HG02973 (cell line): ENCODE measurements at regions not wholly inside any gene's neighbourhood (a gene's known extent, or its start where the extent isn't known, plus 50 kb on each side); places are given as distances from the start of the nearest gene placed in this dataset.

ENCODE experiments used
- ATAC-seq: cut with Tn5 transposase; IDR thresholded peaks from one replicate; pipeline ENCODE4 v1.9.1; 2021; ENCODE audit warnings: moderate library complexity; ENCODE audit not compliant: unreplicated experiment

DNA sequence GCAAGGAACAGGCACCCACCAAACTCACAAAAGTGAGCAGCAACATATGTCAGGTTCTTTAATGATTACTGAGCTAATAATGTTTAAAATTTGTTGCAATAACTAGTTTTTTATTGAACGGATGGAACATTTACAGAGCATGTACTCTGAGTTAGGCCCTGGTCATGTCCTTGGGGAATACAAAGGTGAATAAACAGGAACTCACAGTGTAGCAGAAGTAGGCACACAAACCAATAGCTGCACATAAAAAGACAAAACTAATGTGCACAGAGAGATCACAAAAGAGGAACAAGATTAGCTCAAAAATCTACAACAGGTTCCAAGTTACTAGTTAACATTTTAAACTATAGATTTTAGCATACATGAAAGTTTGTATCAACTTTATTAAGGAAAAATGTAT is 505.3 kb upstream of the PPP2R3A start:
- no peak for ATAC-seq

DNA sequence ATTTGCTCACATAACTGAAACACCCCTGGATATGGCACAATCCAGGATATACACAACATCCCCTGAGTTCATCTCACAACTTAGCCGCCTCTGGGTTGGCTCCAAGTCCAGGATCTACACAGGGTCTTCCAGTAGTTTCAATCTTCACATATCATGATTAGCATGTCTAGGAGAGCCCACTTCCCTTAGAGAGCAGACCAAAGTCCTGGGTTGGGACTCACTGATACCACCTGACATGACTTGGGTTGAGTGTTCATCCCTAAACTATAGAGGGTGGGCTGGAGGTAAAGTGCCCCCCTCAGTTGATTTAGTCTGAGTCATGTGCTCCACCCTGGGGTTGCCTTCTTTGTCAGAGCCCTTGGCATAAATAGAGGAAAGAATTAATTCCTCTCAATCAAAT is 493.6 kb upstream of the PPP2R3A start:
- no peak for ATAC-seq

DNA sequence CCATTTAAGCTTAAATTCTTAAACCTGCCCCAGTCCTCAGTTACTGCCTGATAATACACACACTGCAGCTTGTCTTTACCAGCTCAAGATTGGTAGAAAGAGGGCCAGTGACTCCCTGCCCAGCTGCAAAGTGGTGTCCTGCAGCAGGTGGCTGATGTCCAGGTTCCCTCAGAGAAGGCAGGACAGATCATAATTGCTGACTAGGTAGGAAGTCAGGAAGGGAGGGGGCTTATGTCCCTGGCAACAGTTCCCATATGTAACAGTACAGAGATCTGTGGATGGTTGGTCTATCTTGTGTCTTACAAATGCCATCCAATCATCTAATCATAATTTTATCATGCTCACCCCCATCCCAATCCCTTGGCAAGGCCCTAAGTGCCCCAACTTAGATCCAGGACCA is 492.1 kb upstream of the PPP2R3A start:
- ATAC-seq = no peak

DNA sequence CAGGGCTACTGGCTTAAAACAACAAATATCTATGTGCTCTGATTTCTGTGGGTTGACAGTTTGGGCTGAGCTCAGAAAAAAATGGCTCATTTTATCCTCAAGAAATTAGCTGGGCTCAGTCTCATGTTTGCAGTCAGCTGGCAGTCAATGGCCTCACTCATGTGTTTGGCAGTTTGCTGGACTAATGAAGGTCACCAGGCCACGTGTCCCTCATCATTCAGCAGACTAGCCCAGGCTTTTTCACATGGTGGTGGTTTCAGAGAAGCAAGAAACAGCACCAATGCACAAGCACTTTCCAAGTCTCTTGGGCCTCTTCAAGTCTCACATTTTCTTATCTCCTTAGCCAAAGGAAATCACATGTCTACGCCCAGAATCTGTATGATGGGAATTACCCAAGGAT is 478.3 kb upstream of the PPP2R3A start:
- no peak for ATAC-seq

DNA sequence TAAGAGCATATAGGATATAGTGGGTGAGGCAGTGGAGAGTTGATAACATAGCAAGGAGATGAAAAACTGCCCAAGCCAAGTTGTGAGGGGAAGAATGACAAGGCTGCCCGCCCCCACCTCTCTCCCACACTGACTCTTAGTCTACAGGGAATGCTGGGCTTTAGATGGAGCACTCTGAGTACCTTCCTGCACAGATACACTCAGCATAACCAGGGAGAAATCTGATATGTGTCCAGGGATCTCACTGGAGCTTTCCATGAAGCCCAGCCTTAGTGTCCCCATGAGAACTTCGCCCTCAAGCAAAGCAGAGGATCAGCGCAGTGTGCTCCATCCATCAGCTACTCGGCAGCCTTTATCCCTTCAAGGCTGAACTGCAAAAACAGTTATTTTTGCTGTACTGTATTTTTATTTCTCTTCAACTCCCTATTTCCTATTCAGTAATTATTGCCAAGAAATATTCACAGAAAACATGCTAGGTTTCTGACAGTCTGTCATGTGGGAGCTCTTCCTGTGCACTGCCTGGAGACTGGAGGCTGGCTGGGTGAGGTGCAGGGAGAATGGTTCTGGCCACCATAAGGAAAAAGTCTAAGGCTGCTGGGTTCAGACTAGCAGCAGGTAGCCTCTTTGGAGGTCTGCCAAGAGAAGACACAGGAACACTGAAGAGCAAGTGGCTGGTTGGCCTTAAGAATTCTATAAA is 475.2 kb upstream of the PPP2R3A start:
- no peak for ATAC-seq

DNA sequence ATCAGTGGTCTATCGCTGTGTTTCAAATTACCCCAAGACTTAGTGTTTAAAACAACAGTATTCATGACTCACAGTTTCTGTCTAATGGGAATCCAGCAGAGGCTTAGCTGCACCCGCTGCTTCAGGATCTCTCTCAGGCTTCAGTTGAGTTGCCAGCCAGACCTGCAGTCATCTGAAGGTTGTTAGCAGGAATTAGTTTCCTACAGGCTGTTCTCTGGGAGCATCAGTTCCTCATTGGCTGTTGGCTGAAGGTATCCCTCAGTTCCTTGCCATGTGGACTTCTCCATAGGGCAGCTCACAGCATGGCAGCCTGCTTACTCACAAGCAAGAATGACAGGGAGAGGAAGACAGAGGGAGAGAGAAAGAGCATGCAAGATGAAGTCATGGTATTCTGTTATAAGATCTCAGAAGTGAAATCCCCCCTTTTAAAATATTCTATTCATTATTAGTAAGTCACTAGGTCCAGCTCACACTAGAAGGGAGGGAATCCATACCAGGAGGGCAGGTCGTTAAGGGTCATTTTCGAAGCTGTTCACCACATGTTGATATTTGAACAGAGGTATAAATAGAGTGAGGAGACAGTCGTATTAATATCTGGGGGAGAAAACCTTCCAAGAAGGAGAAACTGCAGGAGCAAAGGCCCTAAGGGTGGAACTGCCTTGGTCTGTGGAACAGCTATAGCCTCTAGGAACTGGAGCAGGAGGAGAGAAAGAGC is 473.9 kb upstream of the PPP2R3A start:
- ATAC-seq = no peak

DNA sequence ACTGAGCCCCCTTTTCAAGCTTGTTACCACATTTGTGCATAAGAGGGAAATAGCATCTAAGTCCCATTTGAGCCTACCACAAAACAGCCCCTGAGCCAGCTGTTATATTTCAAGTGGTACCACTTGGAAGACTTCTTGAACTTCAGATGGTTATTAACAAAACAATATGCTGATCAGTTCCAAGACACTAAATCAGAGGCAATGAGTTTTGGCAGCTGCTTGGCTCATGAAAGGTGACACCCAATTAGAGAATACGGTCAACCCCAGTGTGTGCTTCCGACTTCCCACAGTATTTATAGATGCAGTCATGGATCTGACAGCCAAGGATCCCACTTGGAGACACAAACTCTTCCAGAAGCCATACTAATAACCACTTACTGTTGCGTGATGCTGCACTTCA is 469.6 kb upstream of the PPP2R3A start:
- no peak for ATAC-seq

DNA sequence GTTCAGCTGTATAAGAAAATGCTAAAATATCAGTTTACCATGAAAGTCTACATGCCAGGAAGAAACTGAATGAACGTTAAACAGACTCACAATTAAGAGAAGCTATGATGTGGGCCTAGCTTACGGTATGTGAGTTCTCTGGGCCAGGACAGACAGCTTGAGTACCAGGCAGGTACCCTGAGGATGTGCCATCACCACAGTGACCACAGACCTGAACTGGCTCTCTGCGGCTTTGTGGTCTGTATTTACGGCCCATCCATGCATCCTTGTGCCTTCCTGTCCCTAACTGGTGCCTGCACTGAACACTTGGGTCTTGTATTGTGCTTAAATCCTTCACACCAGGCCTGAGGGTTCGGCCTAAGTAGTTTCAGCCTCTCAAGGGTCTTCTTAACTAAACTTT is 467.5 kb upstream of the PPP2R3A start:
- ATAC-seq = no peak

DNA sequence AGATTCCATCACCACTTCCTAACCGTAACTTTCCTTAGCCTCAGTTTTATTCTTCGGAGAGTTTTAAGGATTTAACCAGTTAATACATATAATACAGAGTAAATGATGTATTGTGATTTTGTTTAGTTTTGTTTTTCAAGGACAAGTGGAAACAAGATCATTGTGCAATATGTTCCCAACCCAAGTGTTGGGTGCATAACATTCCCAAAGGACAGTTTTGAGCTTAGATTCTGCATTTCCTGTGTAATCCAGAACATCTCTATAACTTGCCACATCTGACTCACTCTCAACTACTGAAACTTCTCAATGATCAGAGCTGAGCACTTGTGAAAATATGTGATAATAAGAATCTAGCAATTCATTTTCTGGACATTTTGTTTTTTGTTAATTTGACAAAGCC is 466.1 kb upstream of the PPP2R3A start:
- ATAC-seq = no peak

DNA sequence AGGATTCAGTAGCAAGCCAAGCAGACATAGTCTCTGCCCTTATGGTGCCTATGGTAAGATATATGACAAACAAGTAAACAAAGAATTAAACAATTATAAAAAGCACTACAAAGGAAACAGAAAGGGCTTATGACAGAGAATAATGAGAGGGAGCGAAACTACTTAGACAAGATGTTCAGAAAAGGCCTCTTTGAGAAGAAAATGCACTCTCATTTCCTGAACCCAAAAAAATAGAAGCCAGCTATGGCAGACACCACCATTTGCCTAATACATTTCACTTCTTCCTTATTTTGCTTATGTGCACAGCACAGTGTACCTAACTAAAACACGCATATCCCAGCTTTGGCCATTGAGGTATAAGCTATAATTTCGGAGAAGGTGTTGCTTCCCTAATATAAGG is 465.5 kb upstream of the PPP2R3A start:
- no peak for ATAC-seq

DNA sequence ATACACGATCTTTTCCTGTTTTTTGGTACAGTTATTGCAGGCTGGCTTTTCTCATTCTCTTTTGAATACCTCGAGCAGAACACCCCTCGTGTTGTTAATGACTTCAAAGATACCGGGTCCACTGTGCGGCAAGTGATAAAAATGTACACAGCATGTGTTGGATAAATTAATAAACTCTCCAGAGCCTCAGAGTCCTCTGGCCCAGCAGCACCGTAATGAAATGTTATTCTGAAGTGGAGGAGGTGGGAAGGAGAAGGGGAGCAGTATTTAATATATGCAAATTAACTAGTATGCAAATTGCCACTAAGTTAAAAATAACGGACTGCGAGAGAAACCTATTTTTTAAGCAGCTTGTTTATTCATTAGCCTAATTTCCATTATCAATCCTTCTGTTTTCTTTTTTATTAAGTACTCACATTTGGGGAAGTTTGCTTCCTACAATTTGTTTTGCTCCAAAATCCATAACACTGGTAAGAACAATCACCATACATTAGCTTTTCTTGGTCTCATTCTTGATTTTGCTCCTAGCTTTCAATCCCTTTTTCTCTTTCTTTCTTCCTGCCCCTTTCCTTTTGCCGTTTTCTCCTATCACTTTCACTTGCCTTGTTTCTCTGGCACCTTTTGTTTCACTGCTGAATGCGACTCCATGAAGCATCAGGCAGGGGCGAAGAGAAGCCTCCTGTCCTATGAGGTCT is 462.3 kb upstream of the PPP2R3A start:
- ATAC-seq = no peak

DNA sequence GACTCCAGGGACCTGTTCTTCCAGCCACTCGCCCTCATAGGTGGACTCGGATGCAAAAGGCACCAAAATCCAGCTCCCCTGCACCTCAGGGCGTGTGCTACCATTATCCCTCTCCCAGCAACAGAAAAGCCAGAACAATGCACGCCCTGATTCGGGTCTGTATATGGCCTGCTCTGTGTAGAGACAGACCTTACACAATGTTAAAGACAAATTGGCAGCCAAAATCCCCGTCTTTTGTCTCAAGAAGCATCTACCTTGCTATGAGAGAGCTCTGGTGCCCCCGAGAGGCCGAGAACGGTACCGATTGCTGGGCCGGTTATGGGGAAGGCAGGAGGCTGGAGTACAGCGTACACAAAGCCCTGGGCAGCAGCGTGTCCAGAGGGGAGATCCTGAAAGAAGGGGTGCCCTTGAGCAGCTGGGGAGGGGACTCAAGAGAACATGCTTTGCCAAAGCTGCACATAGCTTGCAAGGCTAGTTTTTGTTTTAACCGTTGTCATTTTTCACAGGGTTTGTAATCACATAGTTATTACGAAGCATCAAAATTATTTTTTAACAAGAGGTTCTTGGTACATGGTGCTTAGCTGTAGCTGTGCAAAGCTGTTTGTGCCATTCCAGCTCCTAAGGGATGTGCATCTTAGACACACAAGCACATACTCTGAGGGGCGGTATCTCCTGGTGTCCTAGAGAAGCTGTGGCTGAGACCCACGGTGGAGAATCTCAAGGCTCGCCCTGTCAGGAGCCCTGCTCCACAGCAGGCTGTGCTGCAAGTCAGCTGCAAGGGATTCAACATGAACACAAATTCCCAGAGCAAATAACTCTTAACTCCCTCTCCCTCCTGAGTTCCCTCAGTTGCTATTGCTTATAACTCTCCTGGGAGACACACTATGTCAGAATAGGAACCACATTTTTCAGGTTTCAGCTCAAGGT is 461.5 kb upstream of the PPP2R3A start:
- peak; percentile 68 for ATAC-seq

DNA sequence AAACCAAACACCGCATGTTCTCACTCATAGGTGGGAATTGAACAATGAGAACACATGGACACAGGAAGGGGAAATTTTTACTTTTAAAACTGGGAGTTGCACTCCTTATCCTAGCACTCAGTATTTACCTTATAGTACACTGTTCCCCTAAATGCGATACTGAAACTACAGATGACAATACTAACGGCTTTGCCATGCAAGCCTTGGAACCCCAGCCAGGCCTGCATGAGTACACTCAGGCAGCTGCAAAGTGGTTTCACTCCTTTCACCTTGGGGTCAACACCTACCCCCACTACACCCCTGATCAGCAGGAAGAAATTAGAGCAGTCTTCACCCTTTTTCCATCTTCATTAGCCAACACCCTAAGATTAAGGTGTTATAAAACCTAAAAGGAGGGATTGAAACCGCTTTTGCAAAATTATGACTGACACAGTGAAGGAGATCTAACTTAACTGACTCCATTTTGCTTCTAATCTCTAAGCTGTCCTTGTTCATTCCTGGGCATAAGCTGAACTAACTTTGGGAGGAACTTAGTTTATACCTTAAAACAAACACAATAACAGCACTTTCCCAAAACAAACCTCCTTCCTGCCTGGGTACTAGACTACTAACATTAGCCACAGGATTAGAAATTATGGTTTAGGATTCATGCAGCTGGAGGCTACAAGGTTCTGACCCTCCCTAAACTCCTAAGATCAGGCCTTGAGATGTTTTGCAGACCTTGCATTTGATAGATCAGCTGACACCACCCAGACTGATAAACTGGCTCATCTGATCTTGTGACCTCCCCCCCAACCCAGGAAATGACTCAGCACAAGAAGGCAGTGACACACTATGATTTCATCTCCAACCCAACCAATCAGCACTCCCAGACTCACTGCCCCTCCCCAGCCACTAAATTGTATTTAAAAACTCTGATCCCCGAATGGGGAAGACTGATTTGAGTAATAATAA is 452.1 kb upstream of the PPP2R3A start:
- ATAC-seq = no peak

DNA sequence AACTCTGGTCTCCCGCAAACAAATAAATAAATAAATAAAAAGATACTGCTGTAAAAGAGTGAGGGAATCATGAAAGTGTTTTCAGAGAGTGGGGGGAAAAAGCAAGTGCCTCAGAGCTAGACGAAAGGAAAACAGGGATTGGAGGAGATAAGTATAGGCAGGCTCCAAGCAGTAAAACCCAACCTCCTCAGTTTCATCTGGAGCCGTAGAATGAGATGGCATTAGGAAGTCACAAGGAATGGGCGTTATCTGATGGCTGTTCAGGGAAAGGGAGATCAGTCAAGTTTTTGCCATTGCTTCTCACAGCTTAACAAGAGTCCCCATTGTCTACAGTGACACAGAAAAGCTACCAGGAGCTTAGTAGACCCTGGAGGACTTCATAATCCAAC is 451.5 kb upstream of the PPP2R3A start:
- no peak for ATAC-seq

DNA sequence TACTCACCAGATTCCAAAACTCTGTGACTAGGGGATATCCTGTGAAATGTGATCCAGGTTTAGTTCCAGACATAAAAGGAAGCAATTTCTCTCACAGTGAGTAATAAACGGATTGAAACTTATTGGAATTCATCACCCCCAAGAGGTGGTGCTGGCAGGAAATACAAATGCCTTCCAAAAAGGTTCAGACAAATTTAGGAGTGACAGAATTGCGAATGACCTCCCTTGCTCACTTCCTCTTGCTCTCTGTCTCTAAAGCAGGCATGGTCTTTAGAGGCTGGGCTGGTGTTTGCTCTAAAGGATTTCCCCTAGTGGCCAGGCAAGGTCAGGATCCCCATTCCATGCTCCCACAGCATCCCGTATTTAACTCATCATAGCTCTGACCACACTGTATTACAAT is 449.4 kb upstream of the PPP2R3A start:
- no peak for ATAC-seq

DNA sequence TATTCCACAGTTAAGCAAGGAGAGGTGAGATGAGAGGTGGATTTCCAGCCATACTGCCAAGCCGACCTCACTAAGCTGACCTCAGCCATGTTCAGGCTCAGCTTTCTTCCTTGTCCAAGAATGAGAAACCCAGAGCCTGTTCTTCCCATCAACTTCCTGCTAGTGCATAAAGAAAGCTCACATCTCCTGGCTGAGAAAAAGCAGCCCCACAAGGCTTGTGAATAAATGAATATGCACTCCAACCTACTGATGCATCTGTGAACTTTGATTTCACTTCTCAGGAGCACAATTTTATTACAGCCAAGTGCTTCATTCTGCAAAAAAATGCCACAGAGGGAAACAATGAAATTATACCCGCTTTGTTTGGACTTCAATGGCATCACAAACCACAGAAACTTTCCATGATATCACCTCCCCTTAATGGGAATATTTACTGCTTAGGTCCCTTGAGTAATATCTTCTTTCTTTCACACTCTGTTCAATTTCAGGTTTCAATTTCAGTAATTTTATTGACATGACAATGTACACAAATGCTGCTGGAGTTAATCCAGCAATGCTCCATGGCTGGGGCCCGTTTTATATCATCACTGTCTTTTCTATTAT is 437.0 kb upstream of the PPP2R3A start:
- no peak for ATAC-seq

DNA sequence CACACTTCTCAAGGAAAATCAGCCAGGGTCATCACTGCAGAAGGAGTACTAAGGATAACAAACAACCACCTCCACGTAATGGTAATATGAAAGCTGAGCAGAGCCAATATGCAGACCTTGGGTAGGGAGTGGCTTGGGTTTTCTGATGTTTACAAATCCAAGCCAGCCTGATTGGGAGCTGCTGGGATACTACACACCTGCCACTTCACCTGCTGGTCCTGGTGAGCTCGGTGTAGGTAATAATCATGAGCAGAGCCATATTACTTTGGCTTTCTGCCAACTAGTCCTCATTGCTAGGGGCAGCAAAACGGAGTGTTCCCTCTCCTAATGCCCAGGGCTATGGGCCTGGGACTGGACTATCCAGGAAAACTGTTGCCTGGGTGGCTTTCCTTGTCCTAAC is 433.5 kb upstream of the PPP2R3A start:
- no peak for ATAC-seq

DNA sequence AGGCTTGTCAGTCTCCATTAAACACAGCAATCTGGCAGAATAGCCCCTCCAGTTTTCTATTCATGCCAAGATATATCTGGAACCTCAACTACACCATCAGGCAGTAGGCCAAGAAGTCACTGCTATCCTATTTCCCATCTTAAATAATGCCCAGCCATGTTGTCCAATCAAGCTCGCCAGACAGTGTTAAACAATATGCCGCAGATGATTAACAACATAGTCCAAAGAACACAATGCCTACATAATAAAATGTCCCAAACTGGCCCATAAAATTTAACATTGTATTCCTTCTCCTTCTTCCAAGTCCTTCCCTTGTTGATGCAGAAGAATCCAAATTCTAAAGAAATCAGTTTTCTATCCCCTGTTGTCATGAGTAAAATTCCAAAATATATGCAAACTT is 427.4 kb upstream of the PPP2R3A start:
- no peak for ATAC-seq

DNA sequence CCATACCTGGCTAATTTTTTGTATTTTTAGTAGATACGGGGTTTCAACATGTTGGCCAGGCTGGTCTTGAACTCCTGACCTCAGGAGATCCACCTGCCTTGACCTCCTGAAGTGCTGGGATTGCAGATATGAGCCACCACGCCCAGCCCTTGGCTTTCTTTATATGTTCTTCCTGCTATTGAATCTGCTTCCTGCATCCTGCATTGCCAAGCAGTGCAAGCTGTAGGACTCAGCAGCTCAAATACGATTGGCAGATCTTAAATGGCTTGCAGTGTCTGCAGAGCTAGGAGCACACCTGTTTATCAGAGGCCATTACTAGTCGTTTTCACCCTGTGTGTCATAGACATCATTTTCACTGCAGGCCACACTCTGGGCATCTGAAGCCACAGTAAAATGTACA is 426.2 kb upstream of the PPP2R3A start:
- ATAC-seq = no peak

DNA sequence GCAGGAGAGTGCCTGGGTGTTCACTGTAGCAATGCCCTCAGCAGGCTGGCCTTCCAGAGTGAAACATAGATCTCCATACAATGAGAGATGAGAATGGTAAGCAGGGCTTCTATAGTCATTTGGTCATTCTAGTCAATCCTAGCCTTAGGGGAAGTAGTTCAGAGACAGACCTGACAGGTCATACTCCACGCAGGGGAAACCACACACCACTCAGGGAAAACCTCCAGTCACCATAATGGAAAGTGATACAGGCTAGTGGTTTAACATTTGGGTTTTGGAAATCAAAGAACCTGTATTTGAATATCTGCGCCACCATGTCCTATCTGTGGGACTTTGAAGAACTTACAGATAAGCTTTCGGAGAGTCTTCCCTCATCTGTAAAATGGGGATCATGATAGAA is 425.7 kb upstream of the PPP2R3A start:
- ATAC-seq = no peak
